ENCODE measurements at regions not wholly inside any gene's neighbourhood (a gene's known extent, or its start where the extent isn't known, plus 50 kb on each side); places are given as distances from the start of the nearest gene placed in this dataset.
"Not testable (repeated sequence)": the region's sequence is repeated elsewhere in the genome, so short reads cannot be mapped to it uniquely, and the experiment has no call there.

DNA sequence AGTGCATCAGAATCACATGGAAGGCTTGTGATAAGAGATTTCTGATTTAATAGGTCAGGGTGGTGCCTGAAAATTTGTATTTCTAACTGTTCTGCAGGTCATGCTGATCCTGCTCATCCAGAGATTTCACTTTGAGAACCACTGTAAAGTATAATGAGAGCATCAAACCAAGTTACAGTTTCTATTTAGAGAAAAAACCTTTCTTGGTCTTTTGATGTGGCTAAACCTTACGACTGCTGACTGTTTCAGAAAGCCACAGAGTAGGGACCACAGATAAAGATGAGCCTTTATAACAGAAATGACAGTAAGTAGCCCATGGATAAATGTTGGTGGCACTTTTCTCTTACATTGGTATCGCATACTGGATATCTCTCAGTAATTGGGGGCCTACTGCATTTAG, 109.4 kb upstream of the FANCL start:
- no peak for FAIRE-seq

DNA sequence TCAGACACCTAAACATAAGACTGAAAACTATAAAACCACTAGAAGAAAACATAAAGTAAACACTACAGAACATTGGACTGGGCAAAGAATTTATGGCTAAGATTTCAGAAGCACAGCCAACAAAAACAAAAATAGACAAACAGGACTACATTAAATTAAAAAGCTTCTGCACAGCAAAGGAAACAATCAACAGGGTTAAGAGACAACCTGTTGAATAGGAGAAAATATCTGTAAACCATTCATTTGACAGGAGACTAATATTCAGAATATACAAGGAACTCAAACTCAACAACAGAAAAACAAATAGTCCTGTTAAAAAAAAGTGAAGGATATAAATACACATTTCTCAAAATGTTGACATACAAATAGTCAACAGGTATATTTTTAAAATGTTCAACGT, 106.7 kb upstream of the FANCL start:
- FAIRE-seq = no peak

DNA sequence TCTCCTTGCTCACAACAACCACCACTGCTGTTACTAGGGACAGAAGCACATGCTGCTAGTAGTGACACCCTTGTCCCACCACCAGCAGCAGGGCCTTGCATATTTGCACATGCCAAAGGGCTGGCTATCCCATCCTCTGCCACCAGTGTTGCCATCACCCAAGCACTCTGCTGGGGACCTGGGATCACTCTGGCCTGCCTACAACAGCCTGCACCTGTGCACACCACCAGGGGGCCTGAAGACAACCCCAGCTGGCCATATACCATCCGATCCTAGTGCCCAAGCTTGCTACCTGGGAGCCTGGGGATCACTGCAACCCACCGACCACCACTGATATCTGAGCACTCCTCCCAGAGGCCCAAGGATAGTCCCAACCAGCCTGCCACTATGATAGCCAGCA, 99.9 kb upstream of the FANCL start:
- no peak for FAIRE-seq

DNA sequence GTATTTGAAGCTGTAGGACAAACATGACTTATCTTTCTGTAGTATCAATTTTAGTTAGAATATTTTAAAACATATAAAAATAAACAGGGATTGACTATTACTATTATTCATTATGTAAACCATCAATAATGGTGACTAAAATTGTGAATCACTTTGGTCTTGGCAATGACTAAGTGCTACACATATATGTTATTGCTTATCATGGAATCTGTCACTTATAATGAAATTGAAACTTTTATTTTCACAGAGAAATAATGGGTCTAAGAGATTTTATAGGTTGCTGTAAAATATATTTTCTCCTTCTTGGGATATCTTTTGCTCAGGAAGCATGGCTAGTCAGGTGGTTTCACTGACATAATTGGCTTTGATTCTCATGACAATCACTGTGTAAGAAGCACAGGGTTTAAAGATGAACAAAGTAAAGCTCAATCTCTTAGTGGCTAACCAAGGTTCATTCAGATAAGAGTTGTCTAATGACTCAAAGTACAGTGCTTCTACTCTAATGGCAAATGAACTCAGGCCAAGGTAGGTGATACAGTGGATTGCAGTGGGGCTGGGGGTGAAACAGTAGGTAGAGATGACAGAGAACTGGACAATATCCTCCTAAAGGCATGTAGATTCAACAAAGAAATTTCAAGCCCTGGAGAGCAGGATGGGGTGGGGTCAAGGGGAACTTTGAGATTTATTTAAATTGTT, 98.6 kb upstream of the FANCL start:
- FAIRE-seq = no peak

DNA sequence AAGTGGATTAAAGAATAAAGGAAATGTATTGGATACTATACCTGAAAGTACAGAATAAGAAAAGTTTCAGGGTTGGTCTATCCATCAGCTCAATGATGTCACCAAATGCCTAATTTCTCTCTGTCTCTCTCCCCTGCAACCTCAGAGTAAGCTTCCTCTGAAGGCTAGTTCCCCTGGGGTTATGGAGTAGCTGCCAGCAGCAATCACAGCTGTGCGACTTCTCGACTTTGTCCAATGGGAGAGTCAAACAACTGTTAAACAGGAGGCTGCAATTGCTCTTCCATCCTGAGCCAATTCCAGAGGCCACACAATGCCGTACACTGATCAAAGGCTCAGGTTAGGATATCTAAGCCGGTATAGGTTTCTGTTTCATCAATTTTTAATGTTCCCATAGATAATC, 95.3 kb upstream of the FANCL start:
- FAIRE-seq = no peak

DNA sequence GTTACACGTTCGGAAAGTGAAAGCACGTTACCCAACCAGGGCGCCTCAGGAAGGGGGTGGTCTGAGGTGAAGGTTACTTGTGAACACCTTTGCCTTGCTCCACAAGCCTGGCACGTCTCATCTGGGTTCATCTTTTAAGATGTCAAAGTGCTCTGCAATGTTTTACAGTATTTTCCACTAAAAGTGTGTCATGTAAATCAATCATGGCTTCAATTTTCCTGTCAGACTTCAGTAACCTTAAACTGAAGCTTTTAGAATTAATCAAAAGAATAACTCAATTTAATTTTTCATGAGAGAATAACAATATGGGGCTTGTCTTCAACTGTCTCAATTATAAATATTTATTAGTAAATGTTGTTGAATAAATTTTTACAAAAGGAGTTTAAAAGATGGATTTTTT, 93.3 kb upstream of the FANCL start:
- FAIRE-seq = no peak

DNA sequence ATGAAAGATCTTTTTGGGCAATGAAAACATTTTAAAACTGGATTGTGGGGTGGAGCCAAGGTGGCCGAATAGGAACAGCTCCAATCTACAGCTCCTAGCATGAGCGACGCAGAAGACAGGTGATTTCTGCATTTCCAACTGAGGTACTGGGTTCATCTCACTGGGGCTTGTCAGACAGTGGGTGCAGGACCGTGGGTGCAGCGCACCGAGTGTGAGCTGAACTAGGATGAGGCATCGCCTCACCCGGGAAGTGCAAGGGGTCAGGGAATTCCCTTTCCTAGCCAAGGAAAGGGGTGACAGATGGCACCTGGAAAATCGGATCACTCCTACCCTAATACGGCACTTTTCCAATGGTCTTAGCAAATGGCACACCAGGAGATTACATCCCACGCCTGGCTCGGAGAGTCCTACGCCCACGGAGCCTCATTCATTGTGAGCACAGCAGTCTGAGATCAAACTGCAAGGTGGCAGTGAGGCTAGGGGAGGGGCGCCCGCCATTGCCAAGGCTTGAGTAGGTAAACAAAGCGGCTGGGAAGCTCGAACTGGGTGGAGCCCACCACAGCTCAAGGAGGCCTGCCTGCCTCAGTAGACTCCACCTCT, 84.3 kb upstream of the FANCL start:
- FAIRE-seq = not testable (repeated sequence)

DNA sequence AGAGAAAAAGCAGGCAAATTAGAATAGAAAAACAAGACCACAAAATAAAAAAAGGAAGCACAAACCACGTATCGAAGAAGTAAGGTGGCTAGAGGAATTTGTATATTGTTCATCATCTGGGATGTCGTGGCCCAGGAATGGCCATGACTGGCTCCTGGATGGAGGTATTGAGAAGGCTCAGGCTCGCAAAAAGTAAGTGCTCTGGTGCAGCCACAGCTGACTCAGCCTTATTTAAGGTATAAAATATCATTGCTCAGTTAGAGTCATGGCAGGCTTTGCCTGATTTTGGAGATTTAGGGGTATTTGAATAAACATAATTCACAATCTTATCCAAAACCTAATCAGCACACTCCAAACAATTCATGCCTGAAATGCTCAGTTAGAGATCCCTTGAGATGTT, 78.4 kb upstream of the FANCL start:
- no peak for FAIRE-seq

DNA sequence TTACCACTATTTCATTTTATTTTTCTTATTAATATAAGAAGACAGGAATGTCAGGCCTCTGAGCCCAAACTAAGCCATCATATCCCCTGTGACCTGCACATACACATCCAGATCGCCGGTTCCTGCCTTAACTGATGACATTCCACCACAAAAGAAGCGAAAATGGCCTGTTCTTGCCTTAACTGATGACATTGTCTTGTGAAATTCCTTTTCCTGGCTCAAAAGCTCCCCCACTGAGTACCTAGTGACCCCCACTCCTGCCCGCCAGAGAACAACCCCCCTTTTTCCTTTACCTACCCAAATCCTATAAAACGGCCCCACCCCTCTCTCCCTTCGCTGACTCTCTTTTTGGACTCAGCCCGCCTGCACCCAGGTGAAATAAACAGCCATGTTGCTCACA, 77.8 kb upstream of the FANCL start:
- not testable (repeated sequence) for FAIRE-seq

DNA sequence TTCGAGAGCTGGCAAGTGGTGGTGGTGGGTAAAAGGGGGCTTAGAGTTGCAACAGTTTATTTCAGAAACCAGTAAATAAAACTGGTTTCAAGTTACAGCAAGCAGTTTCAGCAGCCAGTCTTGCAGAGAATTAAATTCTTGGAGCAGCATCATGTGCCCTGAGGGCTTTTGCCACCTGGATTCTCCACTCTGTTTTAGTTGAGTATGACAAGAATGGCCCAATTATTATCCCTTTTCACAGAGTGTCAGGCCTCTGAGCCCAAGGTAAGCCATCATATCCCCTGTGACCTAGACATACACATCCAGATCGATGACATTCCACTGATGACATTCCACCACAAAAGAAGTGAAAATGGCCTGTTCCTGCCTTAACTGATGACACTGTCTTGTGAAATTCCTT, 72.8 kb upstream of the FANCL start:
- FAIRE-seq = no peak

DNA sequence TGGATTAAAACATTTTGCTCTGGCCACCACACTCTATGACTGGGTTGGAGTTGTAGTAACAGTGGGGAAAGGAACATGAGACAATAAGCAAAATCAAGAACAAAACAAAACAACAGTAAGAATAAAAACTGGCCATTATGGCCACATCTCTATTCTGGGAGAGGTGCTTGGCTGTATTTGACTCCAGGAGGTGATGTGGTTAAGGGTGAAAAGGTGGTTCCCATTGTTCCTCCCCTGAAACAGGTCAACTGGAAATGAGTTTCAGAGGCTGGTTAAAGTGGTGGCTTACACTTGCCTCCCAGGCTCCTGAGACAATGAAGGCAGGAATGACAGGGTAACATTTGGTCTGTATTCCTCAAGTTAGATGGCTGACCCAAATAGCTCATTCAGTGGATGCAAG, 67.3 kb upstream of the FANCL start:
- no peak for FAIRE-seq

DNA sequence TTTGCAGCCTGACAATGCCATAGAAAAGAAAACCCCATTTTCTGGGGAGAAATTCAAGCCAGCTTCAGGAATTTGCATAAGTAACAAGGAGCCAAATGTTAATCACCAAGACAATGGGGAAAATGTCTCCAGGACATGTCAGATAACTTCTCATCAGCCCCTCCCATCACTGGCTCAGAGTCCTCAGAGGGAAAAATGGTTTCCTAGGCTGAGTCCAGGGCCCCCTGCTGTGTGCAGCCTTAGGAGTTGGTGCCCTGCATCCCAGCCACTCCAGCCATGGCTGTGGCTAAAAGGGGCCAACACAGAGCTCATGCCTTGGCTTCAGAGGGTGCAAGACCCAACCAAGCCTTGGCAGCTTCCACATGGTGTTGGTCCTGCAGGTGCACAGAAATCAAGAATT, 63.7 kb upstream of the FANCL start:
- no peak for FAIRE-seq

DNA sequence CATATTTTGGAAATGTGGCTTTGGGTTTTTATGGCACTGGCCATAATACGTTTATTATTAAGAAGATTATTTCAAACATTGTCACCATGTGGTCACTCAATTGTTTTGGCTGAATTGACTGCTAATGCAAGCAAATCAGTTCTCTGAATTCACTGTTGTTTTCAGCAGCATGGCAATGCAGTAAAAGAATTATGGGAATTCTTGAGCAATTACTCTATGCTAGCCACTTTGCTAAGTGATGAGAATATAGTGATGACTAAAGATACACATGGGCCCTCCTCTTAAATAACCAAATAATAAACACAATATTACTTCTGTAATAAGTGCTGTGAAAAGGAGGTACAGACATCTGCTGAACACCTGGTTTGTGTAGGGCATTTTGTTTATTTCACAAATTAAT, 58.0 kb upstream of the FANCL start:
- no peak for FAIRE-seq

DNA sequence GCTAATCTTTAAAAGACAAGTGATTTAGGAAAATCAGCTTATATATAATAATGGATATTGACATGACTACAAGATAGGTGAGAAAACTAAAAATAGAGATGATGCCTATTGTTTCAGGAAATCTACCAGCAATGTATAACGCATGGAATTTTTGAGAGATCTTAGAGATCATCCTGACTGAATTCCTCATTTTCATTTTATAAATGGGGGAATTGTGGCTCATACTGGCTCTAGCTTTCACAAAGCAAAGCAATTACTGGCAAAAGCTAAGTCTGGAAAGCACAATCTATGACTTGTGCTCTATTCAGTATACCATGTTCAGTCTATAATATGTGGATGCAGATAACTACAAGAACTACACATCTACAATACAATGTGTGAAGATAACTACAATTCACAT, 51.9 kb upstream of the FANCL start:
- no peak for FAIRE-seq

DNA sequence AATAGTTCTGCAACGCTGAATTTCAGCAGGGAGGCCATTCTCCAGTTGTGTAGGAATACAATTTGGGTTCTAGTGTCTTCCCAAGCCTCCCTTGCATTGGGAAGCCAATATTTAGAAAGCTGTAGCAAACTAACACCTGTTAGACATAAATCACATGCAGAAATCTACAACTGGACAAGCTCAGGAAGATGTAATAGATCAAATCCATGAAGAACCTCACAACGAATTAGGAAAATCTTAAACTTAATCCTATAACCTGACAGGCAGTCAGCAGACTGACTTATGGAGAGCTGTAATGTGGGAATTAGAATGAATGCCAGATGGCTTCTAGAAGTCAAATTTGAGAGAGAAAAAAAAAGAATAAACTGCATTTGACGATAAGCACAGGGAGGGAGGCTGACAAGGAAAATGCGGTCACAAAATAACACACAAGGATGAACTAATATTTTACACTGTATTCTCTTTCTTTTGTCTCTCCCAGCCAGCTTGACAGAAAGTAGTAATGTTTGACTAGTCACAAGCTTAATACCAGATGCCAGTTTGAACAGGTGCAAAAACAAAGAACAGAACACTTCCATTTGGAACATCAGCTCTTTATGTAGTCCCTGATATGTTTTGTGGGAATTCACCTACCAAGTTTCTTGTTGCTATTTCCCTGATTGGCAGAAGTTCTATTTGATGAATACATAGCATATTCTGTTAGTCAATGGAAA, 50.8 kb upstream of the FANCL start:
- no peak for FAIRE-seq

All from islet of Langerhans (tissue), 1 donor.